ENCODE measurements at regions not wholly inside any gene's neighbourhood (a gene's known extent, or its start where the extent isn't known, plus 50 kb on each side); places are given as distances from the start of the nearest gene placed in this dataset.

- no peak overlapping the region for H3K9ac ChIP-seq (ENCODE audit: low read depth, low read length)
- no peak overlapping the region for H4K8ac ChIP-seq (ENCODE audit: low read depth in 2 of 2, low read length in 2 of 2)
- H3K27me3 ChIP-seq (ENCODE audit: control insufficient read depth, insufficient read depth, low read length): no peaks in the 10 kb centered on the region
- DNase-seq (no peak), ATAC-seq (ENCODE audit: low read depth) (no peak)
- no peak overlapping the region for H2AK5ac ChIP-seq (ENCODE audit: low read depth, low read length)
- H2BK5ac ChIP-seq (ENCODE audit: low read depth, low read length, poor library complexity, severe bottlenecking): no peak overlapping the region
- no peak overlapping the region for H3K4me3 ChIP-seq (ENCODE audit: insufficient read depth, low read depth, low read length)
- no peak overlapping the region for H4K5ac ChIP-seq (ENCODE audit: low read depth, low read length)
- no peak overlapping the region for H3K18ac ChIP-seq (ENCODE audit: low read depth, low read length)
- no peak overlapping the region for H2BK120ac ChIP-seq (ENCODE audit: low read depth, low read length)
- no CpG with 5 or more reads among the region's 2 CpGs for WGBS, 2 experiments (ENCODE audit: extremely low coverage in 2 of 2, insufficient read length in 1 of 2)
- in situ Hi-C loops (cut with MboI; ENCODE audit: low sequenced_read_pairs) (no loop called here), intact Hi-C loops (cut with micrococcal nuclease) (no loop called here), dilution Hi-C loops (cut with HindIII; ENCODE audit: low sequenced_read_pairs, unreplicated experiment) (no loop called here)
- H3K9me3 ChIP-seq (ENCODE audit: control insufficient read depth, insufficient read depth, low read length): peaks cover 1% of the 10 kb centered on the region; the same call in 1 of the 2 replicates
- no peak overlapping the region for H3K56ac ChIP-seq (ENCODE audit: extremely low read depth, insufficient read depth, low read length)
- H3K9me1 ChIP-seq (ENCODE audit: insufficient read depth, low read length): no peaks in the 10 kb centered on the region
- H3K23ac ChIP-seq (ENCODE audit: low read depth, low read length): no peak overlapping the region
- no peak overlapping the region for H2BK20ac ChIP-seq (ENCODE audit: low read depth, low read length)
- H2AFZ ChIP-seq (replicated peaks; ENCODE audit: low read length, poor library complexity): no peak overlapping the region
- H3K4me1 ChIP-seq (ENCODE audit: control insufficient read depth, insufficient read depth, low read length): no peaks in the 10 kb centered on the region; the same call in 1 of the 2 replicates
- no peak overlapping the region for H4K91ac ChIP-seq (ENCODE audit: insufficient read depth, low read depth, low read length)
- H2AK9ac ChIP-seq (replicated peaks; ENCODE audit: low read depth, low read length, poor library complexity): no peak overlapping the region
- no peaks in the 10 kb centered on the region for H3K79me1 ChIP-seq (ENCODE audit: low read depth in 1 of 2, low read length in 2 of 2)
- H4K20me1 ChIP-seq (ENCODE audit: insufficient read depth, low read length): no peaks in the 10 kb centered on the region
- H3K36me3 ChIP-seq (ENCODE audit: control insufficient read depth, insufficient read depth, low read length): no peaks in the 10 kb centered on the region
- ChIA-PET CTCF (no interaction called here), POLR2A (ENCODE audit: unreplicated experiment) (no interaction called here)
- H3K4me2 ChIP-seq (ENCODE audit: low read depth, low read length): no peak overlapping the region
- no TSS peak for BruUV-seq (replicated peaks)
- no peak overlapping the region for H2BK15ac ChIP-seq (ENCODE audit: low read depth, low read length)
- no peak overlapping the region for H3K27ac ChIP-seq (ENCODE audit: insufficient read depth, low read length)
- no peak overlapping the region for H3K4ac ChIP-seq (ENCODE audit: low read depth, low read length)
- no peak overlapping the region for H3K14ac ChIP-seq (replicated peaks; ENCODE audit: low read depth, low read length)
- TF ChIP-seq, protein P1, sequence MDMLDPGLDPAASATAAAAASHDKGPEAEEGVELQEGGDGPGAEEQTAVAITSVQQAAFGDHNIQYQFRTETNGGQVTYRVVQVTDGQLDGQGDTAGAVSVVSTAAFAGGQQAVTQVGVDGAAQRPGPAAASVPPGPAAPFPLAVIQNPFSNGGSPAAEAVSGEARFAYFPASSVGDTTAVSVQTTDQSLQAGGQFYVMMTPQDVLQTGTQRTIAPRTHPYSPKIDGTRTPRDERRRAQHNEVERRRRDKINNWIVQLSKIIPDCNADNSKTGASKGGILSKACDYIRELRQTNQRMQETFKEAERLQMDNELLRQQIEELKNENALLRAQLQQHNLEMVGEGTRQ (IDR thresholded peaks at IDR 0.05; ENCODE audit: low read depth, low read length): no peak
- peak; percentile 54; the same call in 1 of the 2 replicates for TF ChIP-seq CEBPB (IDR thresholded peaks at IDR 0.05; ENCODE audit: low read depth, low read length)
Measured at GRCh38 chr15:46137443-46137842, 502.6 kb downstream of the SQOR start.

Data from IMR-90 (cell line).